ENCODE measurements at regions not wholly inside any gene's neighbourhood (a gene's known extent, or its start where the extent isn't known, plus 50 kb on each side); places are given as distances from the start of the nearest gene placed in this dataset.

GRCh38 chr12:116644806-116645205 is 85.6 kb downstream of the MAP1LC3B2 start:
- TF ChIP-seq CTCF (IDR thresholded peaks at IDR 0.05; ENCODE audit: borderline replicate concordance, extremely low read depth, insufficient read depth) = no peak
- FAIRE-seq = no peak
- intact Hi-C loops (cut with DNase I) = no loop called here

GRCh38 chr12:116642683-116643082 is 83.5 kb downstream of the MAP1LC3B2 start:
- no peak overlapping the region for H3K27ac ChIP-seq (ENCODE audit: low read depth in 2 of 2, low read length in 2 of 2)
- no peak overlapping the region for H3K4me3 ChIP-seq (ENCODE audit: low read length in 3 of 3)
- H3K36me3 ChIP-seq (ENCODE audit: control insufficient read depth in 2 of 3, insufficient read depth in 3 of 3, low read length in 3 of 3) = no peaks in the 10 kb centered on the region
- H3K9me3 ChIP-seq (ENCODE audit: control insufficient read depth in 2 of 3, insufficient read depth in 1 of 3, low read length in 3 of 3) = no peaks in the 10 kb centered on the region
- no peak for TF ChIP-seq CTCF (IDR thresholded peaks at IDR 0.05; ENCODE audit: borderline replicate concordance, extremely low read depth, insufficient read depth)
- DNase-seq = no peak
- intact Hi-C loops (cut with DNase I) = no loop called here
- no peaks in the 10 kb centered on the region for H3K27me3 ChIP-seq (ENCODE audit: control insufficient read depth, insufficient read depth, low read length)
- no peak for FAIRE-seq
- no peak overlapping the region for H3K9ac ChIP-seq (ENCODE audit: low read length in 3 of 3)
- H3K4me1 ChIP-seq (ENCODE audit: control insufficient read depth in 2 of 3, insufficient read depth in 2 of 3, low read depth in 1 of 3, low read length in 3 of 3) = no peaks in the 10 kb centered on the region

More at GRCh38 chr12:116644806-116645205, 85.6 kb downstream of the MAP1LC3B2 start:
- H3K4me3 ChIP-seq (ENCODE audit: low read length in 3 of 3) = no peak overlapping the region
- no peak overlapping the region for H3K9ac ChIP-seq (ENCODE audit: low read length in 3 of 3)
- H3K27ac ChIP-seq (ENCODE audit: low read depth in 2 of 2, low read length in 2 of 2) = no peak overlapping the region
- no peaks in the 10 kb centered on the region for H3K27me3 ChIP-seq (ENCODE audit: control insufficient read depth, insufficient read depth, low read length)
- no peaks in the 10 kb centered on the region for H3K4me1 ChIP-seq (ENCODE audit: control insufficient read depth in 2 of 3, insufficient read depth in 2 of 3, low read depth in 1 of 3, low read length in 3 of 3)
- DNase-seq = no peak
- H3K9me3 ChIP-seq (ENCODE audit: control insufficient read depth in 2 of 3, insufficient read depth in 1 of 3, low read length in 3 of 3) = no peaks in the 10 kb centered on the region
- H3K36me3 ChIP-seq (ENCODE audit: control insufficient read depth in 2 of 3, insufficient read depth in 3 of 3, low read length in 3 of 3) = no peaks in the 10 kb centered on the region

GRCh38 chr12:116642106-116642505 is 82.9 kb downstream of the MAP1LC3B2 start:
- H3K27me3 ChIP-seq (ENCODE audit: control insufficient read depth, insufficient read depth, low read length) = no peaks in the 10 kb centered on the region
- no peaks in the 10 kb centered on the region for H3K9me3 ChIP-seq (ENCODE audit: control insufficient read depth in 2 of 3, insufficient read depth in 1 of 3, low read length in 3 of 3)
- no peak for FAIRE-seq
- no peak overlapping the region for H3K4me3 ChIP-seq (ENCODE audit: low read length in 3 of 3)
- no peak overlapping the region for H3K9ac ChIP-seq (ENCODE audit: low read length in 3 of 3)
- TF ChIP-seq CTCF (IDR thresholded peaks at IDR 0.05; ENCODE audit: borderline replicate concordance, extremely low read depth, insufficient read depth) = no peak
- no peaks in the 10 kb centered on the region for H3K36me3 ChIP-seq (ENCODE audit: control insufficient read depth in 2 of 3, insufficient read depth in 3 of 3, low read length in 3 of 3)
- intact Hi-C loops (cut with DNase I) = no loop called here
- no peaks in the 10 kb centered on the region for H3K4me1 ChIP-seq (ENCODE audit: control insufficient read depth in 2 of 3, insufficient read depth in 2 of 3, low read depth in 1 of 3, low read length in 3 of 3)
- DNase-seq = no peak
- no peak overlapping the region for H3K27ac ChIP-seq (ENCODE audit: low read depth in 2 of 2, low read length in 2 of 2)

GRCh38 chr12:116640281-116640680 is 81.1 kb downstream of the MAP1LC3B2 start:
- no peaks in the 10 kb centered on the region for H3K36me3 ChIP-seq (ENCODE audit: control insufficient read depth in 2 of 3, insufficient read depth in 3 of 3, low read length in 3 of 3)
- intact Hi-C loops (cut with DNase I) = no loop called here
- no peaks in the 10 kb centered on the region for H3K27me3 ChIP-seq (ENCODE audit: control insufficient read depth, insufficient read depth, low read length)
- H3K9ac ChIP-seq (ENCODE audit: low read length in 3 of 3) = no peak overlapping the region
- no peak overlapping the region for H3K27ac ChIP-seq (ENCODE audit: low read depth in 2 of 2, low read length in 2 of 2)
- H3K4me3 ChIP-seq (ENCODE audit: low read length in 3 of 3) = no peak overlapping the region
- no peaks in the 10 kb centered on the region for H3K4me1 ChIP-seq (ENCODE audit: control insufficient read depth in 2 of 3, insufficient read depth in 2 of 3, low read depth in 1 of 3, low read length in 3 of 3)
- no peaks in the 10 kb centered on the region for H3K9me3 ChIP-seq (ENCODE audit: control insufficient read depth in 2 of 3, insufficient read depth in 1 of 3, low read length in 3 of 3)
- FAIRE-seq (no peak), DNase-seq (no peak)
- TF ChIP-seq CTCF (IDR thresholded peaks at IDR 0.05; ENCODE audit: borderline replicate concordance, extremely low read depth, insufficient read depth) = no peak

Measured in kidney (tissue), 13 donors.